Keratinocyte (primary cell): ENCODE measurements at regions not wholly inside any gene's neighbourhood (a gene's known extent, or its start where the extent isn't known, plus 50 kb on each side); places are given as distances from the start of the nearest gene placed in this dataset.

ENCODE experiments used
- CTCF ChIP-seq, 3 experiments: IDR thresholded peaks in 1 of 3; conservative IDR thresholded peaks in 1 of 3; optimal IDR thresholded peaks in 1 of 3; 2 replicates in 2 of 3; 3 replicates in 1 of 3; pipeline versions ENCODE3 to v1.5.1; 2011; ENCODE audit warnings: low read length in 3 of 3, mild to moderate bottlenecking in 3 of 3, moderate library complexity in 2 of 3, control low read depth in 1 of 3, inconsistent platforms in 1 of 3; ENCODE audit not compliant: insufficient read depth in 2 of 3; ENCODE audit errors: extremely low read depth in 1 of 3
- EZH2 ChIP-seq: IDR thresholded peaks from one replicate; pipeline ENCODE4 v1.6.1; 2012; ENCODE audit warnings: inconsistent platforms, mild to moderate bottlenecking, low read length, moderate library complexity

- no peak for TF ChIP-seq CTCF (optimal IDR thresholded peaks at IDR 0.05 in 1 of 3, IDR thresholded peaks at IDR 0.05 in 1 of 3, conservative IDR thresholded peaks at IDR 0.05 in 1 of 3; ENCODE audit: extremely low read depth in 1 of 3, insufficient read depth in 2 of 3, low read length in 3 of 3)
- no peak for TF ChIP-seq EZH2
Observed at GRCh38 chrX:13151828-13152517, 107.6 kb upstream of the FAM9C start.
